ENCODE measurements at regions not wholly inside any gene's neighbourhood (a gene's known extent, or its start where the extent isn't known, plus 50 kb on each side); places are given as distances from the start of the nearest gene placed in this dataset.

DNA sequence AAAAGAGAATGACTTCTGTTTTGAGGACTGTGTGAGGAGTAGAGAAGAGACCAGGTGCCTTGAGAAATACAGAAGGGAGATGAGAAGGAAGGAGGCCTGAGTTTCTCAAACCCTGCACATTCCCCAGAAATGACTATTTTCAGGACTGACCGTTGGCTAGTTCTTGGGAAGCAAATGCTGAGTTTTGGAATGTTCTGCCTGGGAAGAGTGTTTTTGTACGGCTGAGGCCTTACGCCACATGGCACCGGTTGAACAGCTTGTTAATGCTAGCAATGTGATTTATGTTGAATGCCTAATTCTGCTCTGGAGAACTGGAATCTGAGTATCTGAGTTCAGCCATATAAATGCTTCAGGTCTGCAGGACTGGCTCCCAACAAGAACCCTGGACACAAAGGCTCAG, 152.7 kb upstream of the ADAMTS16 start:
- TF ChIP-seq ZNF184 (tag by site-specific recombination; IDR thresholded peaks at IDR 0.05): no peak
- no peak for TF ChIP-seq REPIN1 (tag by site-specific recombination; IDR thresholded peaks at IDR 0.05; ENCODE audit: low read depth)
- TF ChIP-seq MYNN (tag by site-specific recombination; IDR thresholded peaks at IDR 0.05; ENCODE audit: borderline replicate concordance): no peak
- TF ChIP-seq ZNF544 (tag by site-specific recombination; IDR thresholded peaks at IDR 0.05): no peak
- TF ChIP-seq REST (tag by site-specific recombination; IDR thresholded peaks at IDR 0.05): no peak
- no peak for TF ChIP-seq ZNF37A (tag by site-specific recombination; IDR thresholded peaks at IDR 0.05)
- TF ChIP-seq, protein P1, sequence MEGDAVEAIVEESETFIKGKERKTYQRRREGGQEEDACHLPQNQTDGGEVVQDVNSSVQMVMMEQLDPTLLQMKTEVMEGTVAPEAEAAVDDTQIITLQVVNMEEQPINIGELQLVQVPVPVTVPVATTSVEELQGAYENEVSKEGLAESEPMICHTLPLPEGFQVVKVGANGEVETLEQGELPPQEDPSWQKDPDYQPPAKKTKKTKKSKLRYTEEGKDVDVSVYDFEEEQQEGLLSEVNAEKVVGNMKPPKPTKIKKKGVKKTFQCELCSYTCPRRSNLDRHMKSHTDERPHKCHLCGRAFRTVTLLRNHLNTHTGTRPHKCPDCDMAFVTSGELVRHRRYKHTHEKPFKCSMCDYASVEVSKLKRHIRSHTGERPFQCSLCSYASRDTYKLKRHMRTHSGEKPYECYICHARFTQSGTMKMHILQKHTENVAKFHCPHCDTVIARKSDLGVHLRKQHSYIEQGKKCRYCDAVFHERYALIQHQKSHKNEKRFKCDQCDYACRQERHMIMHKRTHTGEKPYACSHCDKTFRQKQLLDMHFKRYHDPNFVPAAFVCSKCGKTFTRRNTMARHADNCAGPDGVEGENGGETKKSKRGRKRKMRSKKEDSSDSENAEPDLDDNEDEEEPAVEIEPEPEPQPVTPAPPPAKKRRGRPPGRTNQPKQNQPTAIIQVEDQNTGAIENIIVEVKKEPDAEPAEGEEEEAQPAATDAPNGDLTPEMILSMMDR (tag by site-specific recombination; IDR thresholded peaks at IDR 0.05): no peak
- TF ChIP-seq ZNF292 (tag by site-specific recombination; IDR thresholded peaks at IDR 0.05; ENCODE audit: borderline replicate concordance, low read depth): no peak
- TF ChIP-seq BCL11A (tag by site-specific recombination; IDR thresholded peaks at IDR 0.05; ENCODE audit: low read depth): no peak
- no peak for TF ChIP-seq ZNF362 (tag by site-specific recombination; IDR thresholded peaks at IDR 0.05)
- TF ChIP-seq, protein P2, sequence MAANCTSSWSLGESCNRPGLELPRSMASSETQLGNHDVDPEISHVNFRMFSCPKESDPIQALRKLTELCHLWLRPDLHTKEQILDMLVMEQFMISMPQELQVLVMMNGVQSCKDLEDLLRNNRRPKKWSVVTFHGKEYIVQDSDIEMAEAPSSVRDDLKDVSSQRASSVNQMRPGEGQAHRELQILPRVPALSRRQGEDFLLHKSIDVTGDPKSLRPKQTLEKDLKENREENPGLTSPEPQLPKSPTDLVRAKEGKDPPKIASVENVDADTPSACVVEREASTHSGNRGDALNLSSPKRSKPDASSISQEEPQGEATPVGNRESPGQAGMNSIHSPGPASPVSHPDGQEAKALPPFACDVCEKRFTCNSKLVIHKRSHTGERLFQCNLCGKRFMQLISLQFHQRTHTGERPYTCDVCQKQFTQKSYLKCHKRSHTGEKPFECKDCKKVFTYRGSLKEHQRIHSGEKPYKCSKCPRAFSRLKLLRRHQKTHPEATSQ (tag by site-specific recombination; IDR thresholded peaks at IDR 0.05): no peak
- TF ChIP-seq ZNF366 (tag by site-specific recombination; conservative IDR thresholded peaks at IDR 0.05): no peak
- TF ChIP-seq ZNF302 (tag by site-specific recombination; IDR thresholded peaks at IDR 0.05; ENCODE audit: low read depth): no peak
- TF ChIP-seq INSM2 (tag by site-specific recombination; IDR thresholded peaks at IDR 0.05): no peak
